PFSK-1 (cell line): ENCODE measurements at regions not wholly inside any gene's neighbourhood (a gene's known extent, or its start where the extent isn't known, plus 50 kb on each side); places are given as distances from the start of the nearest gene placed in this dataset.

ENCODE experiments used
- FOXP2 ChIP-seq: optimal IDR thresholded peaks from 2 replicates; pipeline ENCODE3; 2011; ENCODE audit warnings: borderline replicate concordance, control low read depth, inconsistent platforms; ENCODE audit not compliant: insufficient read depth; ENCODE audit errors: extremely low read length, extremely low read depth
- POLR2AphosphoS5 ChIP-seq: IDR thresholded peaks from 2 replicates; pipeline ENCODE4 v1.6.1; 2012; ENCODE audit warnings: low read depth, mild to moderate bottlenecking, control low read depth, low read length, moderate library complexity
- REST ChIP-seq, 2 experiments: IDR thresholded peaks; 2 replicates each; pipeline versions ENCODE4 v1.6.1 to v1.8.0; 2011 to 2012; ENCODE audit warnings: low read depth in 2 of 2, low read length in 2 of 2, control low read depth in 1 of 2, inconsistent platforms in 1 of 2, mild to moderate bottlenecking in 1 of 2, moderate library complexity in 1 of 2; ENCODE audit not compliant: insufficient read depth in 1 of 2
- SIN3A ChIP-seq: IDR thresholded peaks from 2 replicates; pipeline ENCODE4 v1.6.1; 2012; ENCODE audit warnings: mild to moderate bottlenecking, low read length, moderate library complexity, borderline replicate concordance; ENCODE audit not compliant: insufficient read depth
- TAF1 ChIP-seq: IDR thresholded peaks from 2 replicates; pipeline ENCODE4 v1.6.1; 2012; ENCODE audit warnings: low read length, control low read depth, borderline replicate concordance; ENCODE audit not compliant: insufficient read depth

- TF ChIP-seq FOXP2 (no peak), POLR2AphosphoS5 (no peak), TAF1 (no peak), SIN3A (no peak), REST (IDR thresholded peaks at IDR 0.05; ENCODE audit: insufficient read depth in 1 of 2, low read depth in 2 of 2, low read length in 2 of 2) (no peak)
Observed at GRCh38 chr13:104567114-104567513, 1500.9 kb upstream of the SLC10A2 start.

GRCh38 chr13:104565888-104566287 lies 1499.7 kb upstream of the SLC10A2 start:
- TF ChIP-seq REST (IDR thresholded peaks at IDR 0.05; ENCODE audit: insufficient read depth in 1 of 2, low read depth in 2 of 2, low read length in 2 of 2) (no peak), SIN3A (no peak), TAF1 (no peak), FOXP2 (no peak), POLR2AphosphoS5 (no peak)

- no peak for TF ChIP-seq FOXP2
- no peak for TF ChIP-seq TAF1
- TF ChIP-seq SIN3A = no peak
- TF ChIP-seq POLR2AphosphoS5 = no peak
- TF ChIP-seq REST (IDR thresholded peaks at IDR 0.05; ENCODE audit: insufficient read depth in 1 of 2, low read depth in 2 of 2, low read length in 2 of 2) = no peak
Observed at GRCh38 chr13:104553896-104554295, 1487.7 kb upstream of the SLC10A2 start.

GRCh38 chr13:104553186-104553585 lies 1487.0 kb upstream of the SLC10A2 start:
- TF ChIP-seq SIN3A (no peak), REST (IDR thresholded peaks at IDR 0.05; ENCODE audit: insufficient read depth in 1 of 2, low read depth in 2 of 2, low read length in 2 of 2) (no peak), TAF1 (no peak), FOXP2 (no peak), POLR2AphosphoS5 (no peak)

- TF ChIP-seq SIN3A = no peak
- no peak for TF ChIP-seq POLR2AphosphoS5
- no peak for TF ChIP-seq TAF1
- TF ChIP-seq FOXP2 = no peak
- TF ChIP-seq REST (IDR thresholded peaks at IDR 0.05; ENCODE audit: insufficient read depth in 1 of 2, low read depth in 2 of 2, low read length in 2 of 2) = no peak
Observed at GRCh38 chr13:104534847-104535246, 1468.6 kb upstream of the SLC10A2 start.
